ENCODE measurements at regions not wholly inside any gene's neighbourhood (a gene's known extent, or its start where the extent isn't known, plus 50 kb on each side); places are given as distances from the start of the nearest gene placed in this dataset.
A peak's percentile ranks its signal among the peaks of the same experiment; 100 is the strongest.
"Not testable (repeated sequence)": the region's sequence is repeated elsewhere in the genome, so short reads cannot be mapped to it uniquely, and the experiment has no call there.

- DNase-seq (ENCODE audit: low spot score) = no peak
Observed at GRCh38 chr17:13442361-13442760, 159.4 kb downstream of the HS3ST3A1 start.

GRCh38 chr17:13441873-13442272 lies 159.9 kb downstream of the HS3ST3A1 start:
- no peak for DNase-seq (ENCODE audit: low spot score)

- no peak for DNase-seq (ENCODE audit: low spot score)
Observed at GRCh38 chr17:13437966-13438779, 163.6 kb downstream of the HS3ST3A1 start.

GRCh38 chr17:13435230-13435629 lies 166.5 kb downstream of the HS3ST3A1 start:
- DNase-seq (ENCODE audit: low spot score) = no peak

GRCh38 chr17:13429201-13429600 lies 172.5 kb downstream of the HS3ST3A1 start:
- peak; percentile 94 for DNase-seq (ENCODE audit: low spot score)

GRCh38 chr17:13428611-13429042 lies 173.1 kb downstream of the HS3ST3A1 start:
- DNase-seq (ENCODE audit: low spot score) = peak; percentile 31

- no peak for DNase-seq (ENCODE audit: low spot score)
Observed at GRCh38 chr17:13426991-13427390, 174.7 kb downstream of the HS3ST3A1 start.

- no peak for DNase-seq (ENCODE audit: low spot score)
Observed at GRCh38 chr17:13425390-13425789, 176.3 kb downstream of the HS3ST3A1 start.

GRCh38 chr17:13421581-13422130 lies 180.1 kb downstream of the HS3ST3A1 start:
- no peak for DNase-seq (ENCODE audit: low spot score)

- DNase-seq (ENCODE audit: low spot score) = no peak
Observed at GRCh38 chr17:13420878-13421277, 180.9 kb downstream of the HS3ST3A1 start.

GRCh38 chr17:13420418-13420826 lies 181.3 kb downstream of the HS3ST3A1 start:
- DNase-seq (ENCODE audit: low spot score) = no peak

- no peak for DNase-seq (ENCODE audit: low spot score)
Observed at GRCh38 chr17:13419676-13420075, 182.1 kb downstream of the HS3ST3A1 start.

- DNase-seq (ENCODE audit: low spot score) = no peak
Observed at GRCh38 chr17:13418891-13419290, 182.8 kb downstream of the HS3ST3A1 start.

- DNase-seq (ENCODE audit: low spot score) = no peak
Observed at GRCh38 chr17:13417381-13417950, 184.3 kb downstream of the HS3ST3A1 start.

GRCh38 chr17:13416748-13417363 lies 184.9 kb downstream of the HS3ST3A1 start:
- no peak for DNase-seq (ENCODE audit: low spot score)

- DNase-seq (ENCODE audit: low spot score) = peak; percentile 55
Observed at GRCh38 chr17:13415871-13416416, 185.8 kb downstream of the HS3ST3A1 start.

GRCh38 chr17:13415200-13415599 lies 186.5 kb downstream of the HS3ST3A1 start:
- DNase-seq (ENCODE audit: low spot score) = not testable (repeated sequence)

- no peak for DNase-seq (ENCODE audit: low spot score)
Observed at GRCh38 chr17:13413001-13413400, 188.7 kb downstream of the HS3ST3A1 start.

- no peak for DNase-seq (ENCODE audit: low spot score)
Observed at GRCh38 chr17:13410874-13411273, 190.9 kb downstream of the HS3ST3A1 start.

- DNase-seq (ENCODE audit: low spot score) = no peak
Observed at GRCh38 chr17:13410214-13410613, 191.5 kb downstream of the HS3ST3A1 start.

- DNase-seq (ENCODE audit: low spot score) = no peak
Observed at GRCh38 chr17:13409455-13409854, 192.3 kb downstream of the HS3ST3A1 start.

- no peak for DNase-seq (ENCODE audit: low spot score)
Observed at GRCh38 chr17:13407381-13407780, 194.3 kb downstream of the HS3ST3A1 start.

- no peak for DNase-seq (ENCODE audit: low spot score)
Observed at GRCh38 chr17:13405807-13406206, 195.9 kb downstream of the HS3ST3A1 start.

Data from AG08395 (cell line).